Ishikawa (cell line): ENCODE measurements at regions not wholly inside any gene's neighbourhood (a gene's known extent, or its start where the extent isn't known, plus 50 kb on each side); places are given as distances from the start of the nearest gene placed in this dataset.

Experiments
- CEBPB ChIP-seq: IDR thresholded peaks from 2 replicates; pipeline ENCODE4 v1.6.1; 2012
- CREB1 ChIP-seq: IDR thresholded peaks from 2 replicates; pipeline ENCODE4 v1.6.1; 2012; ENCODE audit warnings: low read depth
- EGR1 ChIP-seq: IDR thresholded peaks from 2 replicates; pipeline ENCODE4 v1.6.1; 2012
- EP300 ChIP-seq: IDR thresholded peaks from 2 replicates; pipeline ENCODE4 v1.6.1; 2012; ENCODE audit warnings: borderline replicate concordance
- FOXM1 ChIP-seq: IDR thresholded peaks from 2 replicates; pipeline ENCODE4 v1.6.1; 2012; ENCODE audit warnings: low read depth, borderline replicate concordance
- NFIC ChIP-seq: IDR thresholded peaks from 2 replicates; pipeline ENCODE4 v1.6.1; 2012
- RAD21 ChIP-seq: IDR thresholded peaks from 2 replicates; pipeline ENCODE4 v1.6.1; 2012; ENCODE audit warnings: low read depth
- TAF1 ChIP-seq: IDR thresholded peaks from 2 replicates; pipeline ENCODE4 v1.6.1; 2012; ENCODE audit warnings: low read depth, mild to moderate bottlenecking
- TCF12 ChIP-seq: IDR thresholded peaks from 2 replicates; pipeline ENCODE4 v1.6.1; 2012; ENCODE audit warnings: low read depth
- TEAD4 ChIP-seq: IDR thresholded peaks from 2 replicates; pipeline ENCODE4 v1.6.1; 2012
- YY1 ChIP-seq: IDR thresholded peaks from 2 replicates; pipeline ENCODE4 v1.6.1; 2012; ENCODE audit warnings: low read depth
- ZBTB7A ChIP-seq: IDR thresholded peaks from 2 replicates; pipeline ENCODE4 v1.6.1; 2012; ENCODE audit warnings: low read depth
- TF ChIP-seq, protein P1 (sequence below): IDR thresholded peaks from 2 replicates; pipeline ENCODE4 v1.6.1; 2012; ENCODE audit warnings: low read depth, mild to moderate bottlenecking
- TF ChIP-seq, protein P2 (sequence below): IDR thresholded peaks from 2 replicates; pipeline ENCODE4 v1.6.1; 2012
- TF ChIP-seq, protein P3 (sequence below): IDR thresholded peaks from 2 replicates; pipeline ENCODE4 v1.6.1; 2012

DNA sequence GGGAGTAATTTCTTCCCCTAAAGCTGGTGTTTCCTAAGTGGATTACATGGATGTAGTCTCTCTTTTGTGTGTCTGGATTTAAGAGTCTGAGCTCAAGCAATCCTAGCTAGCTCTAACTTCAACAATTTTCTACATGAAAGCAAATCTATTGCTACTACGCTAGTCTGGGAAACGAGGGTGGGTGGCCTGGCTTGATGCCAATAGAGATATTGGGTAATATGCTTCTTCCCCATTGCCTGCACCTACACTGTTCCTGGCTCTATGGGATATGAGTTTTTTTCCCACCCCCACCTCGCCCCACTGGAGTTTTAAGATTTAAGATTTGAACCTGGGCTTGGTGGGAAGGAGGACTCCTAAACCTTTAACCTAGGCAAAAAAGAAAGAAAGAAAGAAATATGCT lies 158.8 kb downstream of the RBM46 start:
- TF ChIP-seq, protein P1, sequence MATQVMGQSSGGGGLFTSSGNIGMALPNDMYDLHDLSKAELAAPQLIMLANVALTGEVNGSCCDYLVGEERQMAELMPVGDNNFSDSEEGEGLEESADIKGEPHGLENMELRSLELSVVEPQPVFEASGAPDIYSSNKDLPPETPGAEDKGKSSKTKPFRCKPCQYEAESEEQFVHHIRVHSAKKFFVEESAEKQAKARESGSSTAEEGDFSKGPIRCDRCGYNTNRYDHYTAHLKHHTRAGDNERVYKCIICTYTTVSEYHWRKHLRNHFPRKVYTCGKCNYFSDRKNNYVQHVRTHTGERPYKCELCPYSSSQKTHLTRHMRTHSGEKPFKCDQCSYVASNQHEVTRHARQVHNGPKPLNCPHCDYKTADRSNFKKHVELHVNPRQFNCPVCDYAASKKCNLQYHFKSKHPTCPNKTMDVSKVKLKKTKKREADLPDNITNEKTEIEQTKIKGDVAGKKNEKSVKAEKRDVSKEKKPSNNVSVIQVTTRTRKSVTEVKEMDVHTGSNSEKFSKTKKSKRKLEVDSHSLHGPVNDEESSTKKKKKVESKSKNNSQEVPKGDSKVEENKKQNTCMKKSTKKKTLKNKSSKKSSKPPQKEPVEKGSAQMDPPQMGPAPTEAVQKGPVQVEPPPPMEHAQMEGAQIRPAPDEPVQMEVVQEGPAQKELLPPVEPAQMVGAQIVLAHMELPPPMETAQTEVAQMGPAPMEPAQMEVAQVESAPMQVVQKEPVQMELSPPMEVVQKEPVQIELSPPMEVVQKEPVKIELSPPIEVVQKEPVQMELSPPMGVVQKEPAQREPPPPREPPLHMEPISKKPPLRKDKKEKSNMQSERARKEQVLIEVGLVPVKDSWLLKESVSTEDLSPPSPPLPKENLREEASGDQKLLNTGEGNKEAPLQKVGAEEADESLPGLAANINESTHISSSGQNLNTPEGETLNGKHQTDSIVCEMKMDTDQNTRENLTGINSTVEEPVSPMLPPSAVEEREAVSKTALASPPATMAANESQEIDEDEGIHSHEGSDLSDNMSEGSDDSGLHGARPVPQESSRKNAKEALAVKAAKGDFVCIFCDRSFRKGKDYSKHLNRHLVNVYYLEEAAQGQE: no peak
- TF ChIP-seq ZBTB7A (no peak), FOXM1 (no peak), TCF12 (no peak), EGR1 (no peak), YY1 (no peak), TAF1 (no peak), EP300 (no peak), TEAD4 (no peak), CREB1 (no peak), CEBPB (no peak; the same call in 1 of the 2 replicates)
- TF ChIP-seq, protein P2, sequence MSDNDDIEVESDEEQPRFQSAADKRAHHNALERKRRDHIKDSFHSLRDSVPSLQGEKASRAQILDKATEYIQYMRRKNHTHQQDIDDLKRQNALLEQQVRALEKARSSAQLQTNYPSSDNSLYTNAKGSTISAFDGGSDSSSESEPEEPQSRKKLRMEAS: no peak
- TF ChIP-seq, protein P3, sequence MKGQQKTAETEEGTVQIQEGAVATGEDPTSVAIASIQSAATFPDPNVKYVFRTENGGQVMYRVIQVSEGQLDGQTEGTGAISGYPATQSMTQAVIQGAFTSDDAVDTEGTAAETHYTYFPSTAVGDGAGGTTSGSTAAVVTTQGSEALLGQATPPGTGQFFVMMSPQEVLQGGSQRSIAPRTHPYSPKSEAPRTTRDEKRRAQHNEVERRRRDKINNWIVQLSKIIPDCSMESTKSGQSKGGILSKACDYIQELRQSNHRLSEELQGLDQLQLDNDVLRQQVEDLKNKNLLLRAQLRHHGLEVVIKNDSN: no peak

DNA sequence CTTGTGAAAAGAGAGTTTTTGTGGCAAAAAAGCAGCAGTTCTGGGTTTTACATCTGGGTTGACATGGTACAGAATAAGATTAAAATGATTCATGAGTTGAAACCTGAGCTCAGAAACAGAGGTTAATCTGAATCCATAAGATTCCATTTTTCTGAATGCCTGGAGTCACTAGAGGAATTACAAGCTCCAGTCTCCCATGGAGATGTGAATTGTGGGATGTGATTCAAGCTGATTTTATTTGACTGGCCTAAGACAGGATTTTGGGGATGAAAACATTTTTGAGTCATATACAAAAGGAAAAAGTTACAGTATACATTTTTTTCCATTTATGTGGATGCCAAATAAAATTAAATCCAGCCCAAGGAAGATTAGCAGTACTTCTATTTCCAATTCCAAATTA lies 161.1 kb downstream of the RBM46 start:
- TF ChIP-seq NFIC: no peak
- TF ChIP-seq, protein P2: no peak
- no peak for TF ChIP-seq FOXM1
- TF ChIP-seq TEAD4: no peak
- TF ChIP-seq YY1: no peak
- TF ChIP-seq, protein P3: no peak
- TF ChIP-seq TCF12: no peak
- TF ChIP-seq CEBPB: no peak
- no peak for TF ChIP-seq TAF1
- no peak for TF ChIP-seq ZBTB7A
- TF ChIP-seq EP300: no peak
- no peak for TF ChIP-seq RAD21
- TF ChIP-seq CREB1: no peak
- TF ChIP-seq, protein P1: no peak

DNA sequence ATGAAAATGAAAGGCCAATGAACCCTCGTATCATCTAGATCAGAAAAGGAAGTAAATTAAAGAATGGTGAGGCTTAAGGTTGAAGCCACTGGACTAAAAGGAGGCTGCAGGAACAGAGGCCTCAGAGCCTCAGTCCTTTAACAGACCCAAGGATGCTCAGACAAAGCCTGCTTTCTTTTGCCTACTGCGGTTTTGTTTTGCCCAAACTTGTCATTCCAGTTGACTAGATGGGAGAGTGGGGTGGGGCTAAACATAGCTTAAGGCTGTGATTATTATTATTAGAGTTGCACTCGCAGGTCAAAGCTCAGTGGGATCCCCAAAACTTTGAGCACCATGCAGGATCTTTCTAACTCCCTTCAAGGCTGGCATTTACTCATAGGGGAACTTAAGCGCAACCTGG lies 163.9 kb downstream of the RBM46 start:
- TF ChIP-seq, protein P1: no peak
- TF ChIP-seq FOXM1: no peak

DNA sequence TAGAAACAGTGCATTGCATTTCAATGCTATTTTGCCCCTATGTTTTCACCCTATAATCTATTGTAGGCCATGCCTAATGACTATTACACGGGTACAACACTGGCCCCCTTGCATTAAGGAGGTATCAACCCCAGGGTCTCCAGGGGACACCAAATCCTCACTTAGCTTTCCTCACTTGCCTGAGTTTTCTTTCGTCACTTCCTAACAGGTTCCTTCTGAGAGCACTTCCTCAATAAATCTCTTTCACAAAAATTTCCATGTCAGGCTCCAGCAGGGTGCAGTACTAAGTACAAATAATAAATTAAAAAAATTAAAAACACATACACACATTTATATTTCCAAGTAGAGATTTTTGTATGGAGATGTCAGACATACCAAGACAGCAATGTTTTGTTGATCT lies 165.0 kb downstream of the RBM46 start:
- TF ChIP-seq CREB1: no peak
- TF ChIP-seq EGR1: no peak
- no peak for TF ChIP-seq YY1
- TF ChIP-seq EP300: no peak
- TF ChIP-seq TAF1: no peak
- TF ChIP-seq, protein P1: no peak
- TF ChIP-seq FOXM1: no peak
- no peak for TF ChIP-seq TEAD4
- TF ChIP-seq RAD21: no peak
- TF ChIP-seq, protein P2: no peak
- no peak for TF ChIP-seq ZBTB7A
- no peak for TF ChIP-seq TCF12
- TF ChIP-seq CEBPB: no peak
- TF ChIP-seq, protein P3: no peak
- TF ChIP-seq NFIC: no peak
